Astrocyte (in vitro differentiated cells and primary cell): ENCODE measurements at regions not wholly inside any gene's neighbourhood (a gene's known extent, or its start where the extent isn't known, plus 50 kb on each side); places are given as distances from the start of the nearest gene placed in this dataset.

Experiments
- EZH2 ChIP-seq: IDR thresholded peaks from 2 replicates; pipeline ENCODE4 v1.6.1; 2012; ENCODE audit warnings: mild to moderate bottlenecking, low read length, inconsistent platforms; ENCODE audit not compliant: insufficient read depth
- TF ChIP-seq, protein P1 (sequence below): IDR thresholded peaks from 2 replicates; pipeline ENCODE4 v1.5.1; 2011; ENCODE audit warnings: low read depth, mild to moderate bottlenecking, inconsistent platforms, low read length, moderate library complexity; ENCODE audit not compliant: insufficient read depth

DNA sequence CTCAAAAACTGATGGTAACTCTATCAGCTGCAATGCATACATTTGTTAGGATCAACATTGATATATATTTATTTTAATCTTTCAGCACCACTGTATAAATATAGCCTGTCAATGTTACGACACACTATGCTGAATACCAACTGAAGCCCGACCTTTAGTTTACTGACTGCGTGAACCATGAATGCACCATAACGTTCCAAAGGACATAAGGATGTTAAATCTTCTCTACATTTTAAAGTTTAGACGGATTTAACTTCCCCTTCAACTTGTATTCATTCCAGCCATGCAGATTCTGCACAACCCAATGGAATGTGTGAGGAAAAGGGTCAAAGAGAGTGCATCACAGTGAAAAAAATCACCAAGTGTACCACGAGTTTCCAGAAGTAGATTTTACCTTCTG is 489.5 kb downstream of the IRS1 start:
- TF ChIP-seq, protein P1, sequence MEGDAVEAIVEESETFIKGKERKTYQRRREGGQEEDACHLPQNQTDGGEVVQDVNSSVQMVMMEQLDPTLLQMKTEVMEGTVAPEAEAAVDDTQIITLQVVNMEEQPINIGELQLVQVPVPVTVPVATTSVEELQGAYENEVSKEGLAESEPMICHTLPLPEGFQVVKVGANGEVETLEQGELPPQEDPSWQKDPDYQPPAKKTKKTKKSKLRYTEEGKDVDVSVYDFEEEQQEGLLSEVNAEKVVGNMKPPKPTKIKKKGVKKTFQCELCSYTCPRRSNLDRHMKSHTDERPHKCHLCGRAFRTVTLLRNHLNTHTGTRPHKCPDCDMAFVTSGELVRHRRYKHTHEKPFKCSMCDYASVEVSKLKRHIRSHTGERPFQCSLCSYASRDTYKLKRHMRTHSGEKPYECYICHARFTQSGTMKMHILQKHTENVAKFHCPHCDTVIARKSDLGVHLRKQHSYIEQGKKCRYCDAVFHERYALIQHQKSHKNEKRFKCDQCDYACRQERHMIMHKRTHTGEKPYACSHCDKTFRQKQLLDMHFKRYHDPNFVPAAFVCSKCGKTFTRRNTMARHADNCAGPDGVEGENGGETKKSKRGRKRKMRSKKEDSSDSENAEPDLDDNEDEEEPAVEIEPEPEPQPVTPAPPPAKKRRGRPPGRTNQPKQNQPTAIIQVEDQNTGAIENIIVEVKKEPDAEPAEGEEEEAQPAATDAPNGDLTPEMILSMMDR = no peak
- no peak for TF ChIP-seq EZH2
